GM21367 (cell line): ENCODE measurements at regions not wholly inside any gene's neighbourhood (a gene's known extent, or its start where the extent isn't known, plus 50 kb on each side); places are given as distances from the start of the nearest gene placed in this dataset.

Experiments used
- ATAC-seq: cut with Tn5 transposase; IDR thresholded peaks from one replicate; pipeline ENCODE4 v1.9.1; 2021; ENCODE audit not compliant: unreplicated experiment

DNA sequence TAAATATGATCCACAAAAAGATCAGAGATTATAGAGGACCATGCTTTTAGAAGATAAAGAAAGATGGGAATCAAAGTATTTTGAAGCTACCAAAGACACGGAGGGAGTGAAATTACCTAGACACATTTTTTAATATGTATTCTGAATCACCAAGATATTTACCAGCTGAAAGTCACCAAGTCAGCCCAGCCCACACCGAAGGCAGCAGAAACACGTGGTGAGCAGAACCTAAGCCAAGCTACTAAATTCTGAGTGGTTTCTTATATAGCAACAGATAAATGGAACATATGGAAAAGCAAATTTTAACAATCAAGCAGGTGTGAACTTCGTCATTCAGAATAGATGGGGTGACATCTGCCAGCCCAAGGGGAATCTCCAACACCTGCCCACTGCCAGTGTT, 134.7 kb upstream of the AKR1E2 start:
- no peak for ATAC-seq

DNA sequence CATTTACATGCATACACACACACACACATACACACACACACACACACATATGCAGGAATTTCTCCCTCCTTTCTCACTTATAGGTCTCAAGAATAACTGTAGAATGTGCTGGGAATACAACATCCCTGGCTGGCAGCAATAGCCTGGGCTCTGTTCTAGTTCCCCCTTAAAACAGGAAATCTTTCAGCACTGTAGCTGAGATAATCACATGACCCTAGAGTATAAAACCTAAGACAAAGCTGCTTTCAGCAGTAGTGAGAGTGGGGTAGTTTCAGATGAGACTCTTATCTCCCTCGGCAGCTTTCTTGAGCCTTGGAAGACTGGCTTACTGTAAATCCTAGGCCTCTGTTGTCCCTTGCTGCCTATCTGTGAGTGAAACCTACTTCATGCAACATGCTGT, 137.4 kb upstream of the AKR1E2 start:
- ATAC-seq, result no peak

GRCh38 chr10:4688168-4688567, 137.8 kb upstream of the AKR1E2 start:
- ATAC-seq, result no peak

- ATAC-seq, result no peak
These were observed 138.6 kb upstream of the AKR1E2 start for GRCh38 chr10:4687397-4687796.

DNA sequence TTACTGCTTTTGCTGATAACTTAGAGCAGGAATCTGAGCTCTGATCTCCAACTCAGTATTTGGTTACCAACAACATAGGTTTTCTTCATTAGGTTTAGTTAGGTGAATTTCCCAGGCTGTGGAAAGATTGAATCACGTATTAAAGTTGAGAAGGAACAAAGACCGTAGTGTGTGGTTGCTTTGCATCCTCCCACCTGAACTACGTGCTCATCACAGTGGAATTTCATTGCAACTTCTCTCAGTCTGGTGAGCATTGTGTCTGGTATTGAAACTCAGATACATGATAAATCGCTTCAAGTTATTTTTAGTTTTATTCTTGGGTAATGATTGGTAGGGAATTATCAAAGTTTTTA, 139.4 kb upstream of the AKR1E2 start:
- ATAC-seq, result no peak

DNA sequence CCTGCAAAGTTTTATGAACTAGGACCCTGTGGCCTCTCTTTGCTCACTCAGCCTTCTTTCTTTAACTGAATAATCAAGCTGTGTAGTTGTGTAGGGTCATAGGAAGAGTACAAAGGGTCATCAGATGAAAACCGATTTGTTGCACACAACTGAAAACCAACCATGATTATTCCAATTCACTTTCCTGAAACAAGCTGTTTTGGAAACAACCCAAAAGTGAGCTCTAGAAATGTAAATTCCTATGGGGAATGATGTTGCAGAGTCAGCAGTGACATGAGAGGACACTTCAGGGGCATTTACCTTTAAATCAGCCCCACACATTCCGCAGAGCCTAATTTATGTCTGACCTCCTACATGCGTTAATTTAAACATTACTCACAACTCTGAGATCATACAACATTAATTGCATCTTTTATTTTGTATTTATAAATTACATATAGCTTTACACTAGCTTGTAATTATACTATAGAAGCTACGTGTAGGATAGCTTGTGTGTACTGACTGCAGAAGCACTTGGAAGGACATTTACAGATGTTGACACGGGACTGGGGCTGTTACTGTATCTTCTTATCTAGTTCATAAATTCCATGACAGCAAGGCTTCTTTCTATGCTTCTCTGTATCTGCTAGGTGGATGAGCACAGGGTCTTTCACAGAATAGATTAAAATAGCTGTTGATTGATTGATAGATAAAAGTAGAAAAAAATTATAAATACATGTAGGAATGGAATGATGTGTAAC, 139.9 kb upstream of the AKR1E2 start:
- no peak for ATAC-seq

- no peak for ATAC-seq
These were observed 140.5 kb upstream of the AKR1E2 start for GRCh38 chr10:4685491-4685890.

- no peak for ATAC-seq
These were observed 141.6 kb upstream of the AKR1E2 start for GRCh38 chr10:4684434-4684833.

- no peak for ATAC-seq
These were observed 142.2 kb upstream of the AKR1E2 start for GRCh38 chr10:4683838-4684237.

DNA sequence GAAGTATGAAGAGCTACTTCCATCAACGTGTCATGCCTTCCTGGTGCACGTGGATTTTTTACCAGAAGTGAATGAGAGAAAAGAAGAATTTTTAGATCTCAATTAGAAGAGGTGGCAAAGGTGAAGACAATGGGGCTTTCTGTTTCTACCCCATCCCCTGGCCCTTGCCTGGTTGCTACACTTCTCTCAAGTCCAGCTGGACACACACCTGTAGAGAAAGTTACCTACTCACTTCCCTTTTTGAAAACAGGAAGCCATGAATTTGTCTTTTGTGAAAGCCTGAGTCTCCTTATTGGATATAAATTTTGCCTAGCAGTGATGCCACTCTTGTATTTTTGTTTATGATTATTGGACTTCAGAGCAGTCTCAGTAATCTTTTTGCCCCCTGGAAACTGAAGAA, 142.9 kb upstream of the AKR1E2 start:
- ATAC-seq, result no peak

GRCh38 chr10:4678951-4679671, 146.9 kb upstream of the AKR1E2 start:
- no peak for ATAC-seq

DNA sequence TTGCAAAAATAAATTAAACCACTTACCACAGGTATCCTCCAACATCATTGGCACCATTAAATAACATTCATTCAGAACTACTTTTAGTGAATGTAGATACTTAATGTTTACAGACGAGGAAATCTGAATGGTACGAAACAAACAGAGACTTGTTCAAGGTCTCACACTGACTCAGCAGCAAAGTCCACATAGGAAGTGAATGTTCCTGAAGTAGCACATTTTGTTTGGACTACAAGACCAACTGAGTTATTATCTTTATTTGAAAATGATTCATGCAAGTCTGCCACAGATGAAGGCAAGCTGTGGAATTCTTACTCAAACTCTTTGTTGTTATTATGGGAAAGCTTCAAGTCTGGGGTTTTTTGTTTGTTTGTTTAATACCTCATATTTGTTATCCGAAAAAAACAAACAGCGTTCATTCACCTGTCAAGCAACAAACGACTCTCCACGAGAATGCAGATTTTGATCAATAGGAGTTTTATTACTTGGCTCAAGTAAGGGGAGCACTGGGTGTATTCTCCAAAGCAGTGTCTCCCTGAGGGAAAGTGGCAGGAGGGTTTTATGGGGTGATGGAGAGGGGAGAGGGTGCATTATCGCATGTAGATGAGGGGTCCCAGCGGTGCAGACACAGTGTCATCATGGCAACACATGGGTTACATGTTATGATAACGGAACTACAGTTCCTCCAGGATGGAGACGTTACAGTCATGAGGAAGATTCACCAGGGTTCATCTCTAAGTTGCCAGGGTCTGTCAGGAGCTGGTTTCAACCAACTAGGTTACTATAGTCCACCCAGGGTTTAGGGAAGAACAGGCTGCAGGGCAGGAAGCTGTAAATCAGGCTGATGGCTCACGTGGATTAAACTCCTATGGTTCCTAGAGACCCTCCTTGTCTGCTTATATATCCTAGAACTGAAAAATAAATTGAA, 147.7 kb upstream of the AKR1E2 start:
- ATAC-seq, result no peak

- no peak for ATAC-seq
These were observed 148.5 kb upstream of the AKR1E2 start for GRCh38 chr10:4677296-4678021.

DNA sequence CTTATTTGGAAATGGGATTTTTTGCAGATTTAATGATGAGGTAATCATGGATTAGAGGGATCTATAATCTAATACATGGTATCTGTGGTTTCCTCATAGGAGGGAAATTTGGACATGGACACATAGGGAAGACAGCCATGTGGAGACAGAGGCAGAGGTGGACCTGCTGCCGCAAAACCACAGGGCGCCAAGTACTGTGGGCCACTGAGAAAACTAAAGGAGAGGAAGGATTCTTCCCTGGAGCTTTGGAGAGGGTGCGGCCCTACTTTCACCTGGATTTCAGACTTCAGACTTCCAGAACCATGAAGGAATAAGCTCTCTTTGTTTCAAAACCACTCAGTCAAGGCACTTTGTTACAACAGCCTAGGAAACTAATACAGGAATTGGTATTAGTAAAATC, 149.4 kb upstream of the AKR1E2 start:
- no peak for ATAC-seq

GRCh38 chr10:4675808-4676207, 150.2 kb upstream of the AKR1E2 start:
- no peak for ATAC-seq

- ATAC-seq, result no peak
These were observed 152.5 kb upstream of the AKR1E2 start for GRCh38 chr10:4673279-4674040.

GRCh38 chr10:4672201-4672600, 153.8 kb upstream of the AKR1E2 start:
- ATAC-seq, result no peak

DNA sequence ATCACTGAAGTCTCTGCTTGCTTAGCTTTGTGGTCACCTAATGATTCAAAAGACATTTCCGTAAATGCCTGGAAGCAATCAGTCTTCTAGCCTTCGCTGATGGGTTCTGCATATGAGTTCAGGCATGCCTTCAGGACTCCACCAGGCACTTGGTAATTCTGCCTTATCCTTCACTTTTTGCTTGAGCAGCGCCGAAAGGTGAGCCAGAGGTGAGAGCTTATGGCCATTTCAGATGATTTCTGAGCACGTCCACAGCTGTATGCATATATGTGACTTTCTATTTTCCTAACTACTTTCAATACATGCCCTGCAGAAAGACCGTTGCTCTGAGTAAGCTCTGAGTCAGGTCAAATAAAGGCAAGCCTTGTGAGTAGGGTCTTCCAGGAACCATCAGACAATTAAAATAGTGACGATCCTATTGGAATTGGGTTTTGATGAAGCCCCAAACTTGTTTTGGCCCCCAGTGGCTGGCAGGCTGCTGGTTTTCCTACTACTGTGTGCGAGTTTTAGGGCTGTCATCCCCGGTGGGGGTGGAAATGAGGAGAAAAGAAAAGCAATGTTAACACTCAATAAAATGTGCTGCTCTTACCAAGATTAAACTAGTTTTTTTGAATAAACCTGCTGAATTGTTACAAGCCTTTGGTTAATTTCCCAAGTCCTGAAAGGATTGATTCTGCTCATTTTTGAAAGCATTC, 154.4 kb upstream of the AKR1E2 start:
- no peak for ATAC-seq

DNA sequence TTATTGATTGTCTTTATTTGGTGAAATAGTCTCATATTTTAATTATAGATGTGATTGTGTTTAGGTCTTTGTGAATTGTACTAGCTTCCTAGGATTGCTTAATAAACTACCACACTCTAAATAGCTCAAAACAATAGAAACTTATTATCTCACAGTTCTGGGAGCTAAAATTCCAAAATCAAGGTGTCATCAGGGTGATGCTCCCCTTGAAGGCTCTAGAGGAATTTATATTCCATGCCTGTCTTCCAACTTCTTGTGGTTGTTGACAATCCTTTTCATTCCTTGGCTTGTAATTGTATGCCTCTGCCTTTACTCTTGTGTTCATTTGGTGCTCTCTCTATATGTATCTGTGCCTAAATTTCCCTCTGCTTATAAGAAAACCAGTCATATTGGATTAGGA, 155.3 kb upstream of the AKR1E2 start:
- no peak for ATAC-seq

DNA sequence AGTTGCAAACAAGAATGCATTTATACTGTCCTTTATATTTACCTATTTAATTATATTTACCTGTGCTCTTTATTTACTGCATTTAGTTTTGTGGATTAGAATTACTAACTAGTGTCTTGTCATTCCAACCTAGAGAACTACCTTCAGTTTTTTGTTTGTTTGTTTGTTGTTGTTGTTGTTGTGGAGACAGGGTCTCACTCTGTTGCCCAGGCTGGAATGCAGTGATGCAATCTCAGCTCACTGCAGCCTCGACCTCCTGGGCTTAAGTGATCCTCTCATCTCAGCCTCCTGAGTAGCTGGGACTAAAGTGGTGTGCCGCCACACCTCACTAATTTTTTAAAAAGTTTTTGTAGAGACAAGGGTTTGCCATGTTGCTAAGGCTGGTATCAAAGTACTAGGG, 156.4 kb upstream of the AKR1E2 start:
- no peak for ATAC-seq
